WTC11 (cell line): ENCODE measurements at regions not wholly inside any gene's neighbourhood (a gene's known extent, or its start where the extent isn't known, plus 50 kb on each side); places are given as distances from the start of the nearest gene placed in this dataset.

Source experiments
- ATAC-seq: fragments of 200-7000 bp; cut with Tn5 transposase; 2 replicates; pipeline ENCODE4 v1.10.0; 2021; ENCODE audit warnings: mild to moderate bottlenecking, moderate library complexity
- CTCF ChIA-PET: fragments of 300-600 bp; sonication (Branson Sonifier 250); formaldehyde crosslinking; loops from one replicate; lab custom pipeline; 2021; ENCODE audit warnings: antibody characterized with exemption; lab: Charles Lee
- POLR2A ChIA-PET: fragments of 350-600 bp; sonication (Branson Sonifier 250); formaldehyde crosslinking; loops from one replicate; lab custom pipeline; 2021; ENCODE audit warnings: antibody characterized with exemption; lab: Charles Lee
- DNase-seq: peaks from one replicate; pipeline ENCODE4 v3.0.0; 2021; ENCODE audit warnings: low spot score
- H3K27ac Mint-ChIP-seq: 2 replicates; pipeline ENCODE4 v1.8.0; 2021; ENCODE audit warnings: mixed read lengths
- H3K27me3 Mint-ChIP-seq: 2 replicates; pipeline ENCODE4 v1.8.0; 2021; ENCODE audit warnings: low read depth, mild to moderate bottlenecking, moderate library complexity, mixed read lengths
- H3K36me3 Mint-ChIP-seq: 2 replicates; pipeline ENCODE4 v1.8.0; 2021; ENCODE audit warnings: mixed read lengths
- H3K4me1 Mint-ChIP-seq: 2 replicates; pipeline ENCODE4 v1.8.0; 2022; ENCODE audit warnings: mixed read lengths
- H3K4me3 Mint-ChIP-seq: 2 replicates; pipeline ENCODE4 v1.8.0; 2021; ENCODE audit warnings: mild to moderate bottlenecking, moderate library complexity, mixed read lengths
- H3K9me3 Mint-ChIP-seq: 2 replicates; pipeline ENCODE4 v1.8.0; 2021; ENCODE audit warnings: mixed read lengths
- IRF2 ChIP-seq: sonication (generic); formaldehyde crosslinking; IDR thresholded peaks from 2 replicates; pipeline ENCODE4 v1.8.0; 2022; ENCODE audit warnings: low read depth, missing genetic modification reagents, borderline replicate concordance
- KAT7 ChIP-seq: sonication (generic); formaldehyde crosslinking; IDR thresholded peaks from 2 replicates; pipeline ENCODE4 v1.8.1; 2023; ENCODE audit warnings: missing genetic modification reagents, mild to moderate bottlenecking, borderline replicate concordance
- MXD4 ChIP-seq: fragments of 250-450 bp; sonication (Bioruptor Pico); IDR thresholded peaks from 2 replicates; pipeline ENCODE4 v1.8.0; 2021; ENCODE audit warnings: mild to moderate bottlenecking, moderate library complexity, borderline replicate concordance
- MYBL2 ChIP-seq: sonication (generic); formaldehyde crosslinking; IDR thresholded peaks from 2 replicates; pipeline ENCODE4 v1.8.1; 2023; ENCODE audit warnings: mild to moderate bottlenecking, moderate library complexity, missing genetic modification reagents
- NFE2L1 ChIP-seq: sonication (generic); formaldehyde crosslinking; IDR thresholded peaks from 2 replicates; pipeline ENCODE4 v1.8.1; 2023; ENCODE audit warnings: missing genetic modification reagents
- OVOL2 ChIP-seq: fragments of 250-450 bp; sonication (Bioruptor Pico); IDR thresholded peaks from 2 replicates; pipeline ENCODE4 v1.9.0; 2021; ENCODE audit warnings: mild to moderate bottlenecking, borderline replicate concordance
- TCF7 ChIP-seq: sonication (generic); formaldehyde crosslinking; IDR thresholded peaks from 2 replicates; pipeline ENCODE4 v1.8.0; 2022; ENCODE audit warnings: mild to moderate bottlenecking, low read depth, missing genetic modification reagents, moderate library complexity
- TEAD1 ChIP-seq: sonication (generic); formaldehyde crosslinking; IDR thresholded peaks from 2 replicates; pipeline ENCODE4 v1.8.0; 2022; ENCODE audit warnings: mild to moderate bottlenecking, missing genetic modification reagents
- TP53 ChIP-seq: sonication (generic); formaldehyde crosslinking; IDR thresholded peaks from 2 replicates; pipeline ENCODE4 v1.8.1; 2023; ENCODE audit warnings: mild to moderate bottlenecking, missing genetic modification reagents
- ZBTB21 ChIP-seq: sonication (generic); formaldehyde crosslinking; IDR thresholded peaks from 2 replicates; pipeline ENCODE4 v1.8.1; 2023; ENCODE audit warnings: mild to moderate bottlenecking, missing genetic modification reagents, borderline replicate concordance
- ZNF232 ChIP-seq: sonication (generic); formaldehyde crosslinking; IDR thresholded peaks from 2 replicates; pipeline ENCODE4 v1.8.0; 2022; ENCODE audit warnings: mild to moderate bottlenecking, missing genetic modification reagents
- ZNF317 ChIP-seq: sonication (generic); formaldehyde crosslinking; IDR thresholded peaks from 2 replicates; pipeline ENCODE4 v1.8.1; 2023; ENCODE audit warnings: low read depth, mild to moderate bottlenecking, moderate library complexity, missing genetic modification reagents, borderline replicate concordance
- ZNF423 ChIP-seq: fragments of 250-450 bp; sonication (Bioruptor Pico); IDR thresholded peaks from 2 replicates; pipeline ENCODE4 v2.1.2; 2022; ENCODE audit warnings: mild to moderate bottlenecking, moderate library complexity
- TF ChIP-seq, protein P1 (sequence below): fragments of 250-450 bp; sonication (Bioruptor Pico); IDR thresholded peaks from 2 replicates; pipeline ENCODE4 v1.9.0; 2021; ENCODE audit warnings: mild to moderate bottlenecking, borderline replicate concordance
- TF ChIP-seq, protein P2 (sequence below): fragments of 250-450 bp; sonication (Bioruptor Pico); IDR thresholded peaks from 2 replicates; pipeline ENCODE4 v1.9.0; 2021; ENCODE audit warnings: mild to moderate bottlenecking
- TF ChIP-seq, protein P3 (sequence below): fragments of 250-450 bp; sonication (Bioruptor Pico); IDR thresholded peaks from 2 replicates; pipeline ENCODE4 v2.1.2; 2022; ENCODE audit warnings: mild to moderate bottlenecking, moderate library complexity
- TF ChIP-seq, protein P4 (sequence below): sonication (generic); formaldehyde crosslinking; IDR thresholded peaks from 2 replicates; pipeline ENCODE4 v1.8.0; 2022; ENCODE audit warnings: mild to moderate bottlenecking, missing genetic modification reagents
- TF ChIP-seq, protein P5 (sequence below): sonication (generic); formaldehyde crosslinking; IDR thresholded peaks from 2 replicates; pipeline ENCODE4 v1.8.1; 2023; ENCODE audit warnings: mild to moderate bottlenecking, moderate library complexity, missing genetic modification reagents

DNA sequence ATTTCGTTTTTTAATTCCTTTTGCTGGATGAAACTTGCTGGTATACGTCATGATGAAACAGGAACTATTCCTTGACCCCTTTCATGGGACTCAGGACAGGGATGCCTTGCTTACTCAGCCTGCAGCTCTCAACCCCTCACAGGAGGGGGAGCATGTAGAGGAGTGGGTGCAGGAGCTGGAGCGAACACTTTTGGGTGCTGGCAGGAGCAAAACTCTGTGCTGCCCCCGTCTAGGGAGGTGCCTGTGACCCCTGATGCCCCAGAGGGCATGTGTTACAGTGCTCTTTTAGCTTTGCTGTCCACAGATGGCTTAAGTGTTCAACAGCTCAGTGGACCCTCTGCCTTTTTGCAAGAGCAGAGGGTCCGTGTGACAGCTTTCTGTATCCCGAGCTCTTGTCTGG, 56.8 kb upstream of the TEX13C start (continued):
- TF ChIP-seq NFE2L1 (CRISPR knock-in tag) (no peak), TCF7 (CRISPR knock-in tag) (no peak), ZNF423 (no peak)
- TF ChIP-seq, all 79 proteins: peak for 0

DNA sequence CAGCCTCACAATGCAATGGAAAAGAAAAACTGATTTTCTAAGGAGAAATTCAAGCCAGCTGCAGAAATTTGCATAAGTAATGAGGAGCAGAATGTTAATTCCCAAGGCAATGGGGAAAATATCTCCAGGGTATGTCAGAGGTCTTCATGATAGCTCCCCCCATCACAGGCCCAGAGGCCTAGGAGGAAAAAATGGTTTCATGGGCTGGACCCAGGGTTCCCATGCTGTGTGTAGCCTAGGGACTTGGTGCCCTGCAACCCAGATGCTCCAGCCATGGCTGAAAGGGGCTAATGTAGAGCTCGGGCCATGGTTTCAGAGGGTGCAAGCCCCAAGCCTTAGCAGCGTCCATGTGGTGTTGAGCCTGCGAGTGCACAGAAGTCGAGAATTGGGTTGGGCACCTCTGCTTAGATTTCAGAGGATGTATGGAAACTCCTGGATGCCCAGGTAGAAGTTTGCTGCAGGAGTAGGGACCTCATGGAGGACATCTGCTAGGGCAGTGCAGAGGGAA, 53.5 kb upstream of the TEX13C start:
- ATAC-seq = no peak
- Mint-ChIP-seq H3K36me3 (peaks cover 29% of the 10 kb centered on the region), H3K27ac (no peak overlapping the region), H3K9me3 (peaks cover 46% of the 10 kb centered on the region), H3K27me3 (no peaks in the 10 kb centered on the region; the same call in 1 of the 2 replicates), H3K4me3 (no peak overlapping the region), H3K4me1 (no peaks in the 10 kb centered on the region)
- ChIA-PET CTCF (interaction anchor here (0.6 kb wide), 1 partner anchor 197 kb away, joined by 3 read pairs; no protein-coding TSS in a partner anchor), POLR2A (no interaction called here)
- TF ChIP-seq, protein P1, sequence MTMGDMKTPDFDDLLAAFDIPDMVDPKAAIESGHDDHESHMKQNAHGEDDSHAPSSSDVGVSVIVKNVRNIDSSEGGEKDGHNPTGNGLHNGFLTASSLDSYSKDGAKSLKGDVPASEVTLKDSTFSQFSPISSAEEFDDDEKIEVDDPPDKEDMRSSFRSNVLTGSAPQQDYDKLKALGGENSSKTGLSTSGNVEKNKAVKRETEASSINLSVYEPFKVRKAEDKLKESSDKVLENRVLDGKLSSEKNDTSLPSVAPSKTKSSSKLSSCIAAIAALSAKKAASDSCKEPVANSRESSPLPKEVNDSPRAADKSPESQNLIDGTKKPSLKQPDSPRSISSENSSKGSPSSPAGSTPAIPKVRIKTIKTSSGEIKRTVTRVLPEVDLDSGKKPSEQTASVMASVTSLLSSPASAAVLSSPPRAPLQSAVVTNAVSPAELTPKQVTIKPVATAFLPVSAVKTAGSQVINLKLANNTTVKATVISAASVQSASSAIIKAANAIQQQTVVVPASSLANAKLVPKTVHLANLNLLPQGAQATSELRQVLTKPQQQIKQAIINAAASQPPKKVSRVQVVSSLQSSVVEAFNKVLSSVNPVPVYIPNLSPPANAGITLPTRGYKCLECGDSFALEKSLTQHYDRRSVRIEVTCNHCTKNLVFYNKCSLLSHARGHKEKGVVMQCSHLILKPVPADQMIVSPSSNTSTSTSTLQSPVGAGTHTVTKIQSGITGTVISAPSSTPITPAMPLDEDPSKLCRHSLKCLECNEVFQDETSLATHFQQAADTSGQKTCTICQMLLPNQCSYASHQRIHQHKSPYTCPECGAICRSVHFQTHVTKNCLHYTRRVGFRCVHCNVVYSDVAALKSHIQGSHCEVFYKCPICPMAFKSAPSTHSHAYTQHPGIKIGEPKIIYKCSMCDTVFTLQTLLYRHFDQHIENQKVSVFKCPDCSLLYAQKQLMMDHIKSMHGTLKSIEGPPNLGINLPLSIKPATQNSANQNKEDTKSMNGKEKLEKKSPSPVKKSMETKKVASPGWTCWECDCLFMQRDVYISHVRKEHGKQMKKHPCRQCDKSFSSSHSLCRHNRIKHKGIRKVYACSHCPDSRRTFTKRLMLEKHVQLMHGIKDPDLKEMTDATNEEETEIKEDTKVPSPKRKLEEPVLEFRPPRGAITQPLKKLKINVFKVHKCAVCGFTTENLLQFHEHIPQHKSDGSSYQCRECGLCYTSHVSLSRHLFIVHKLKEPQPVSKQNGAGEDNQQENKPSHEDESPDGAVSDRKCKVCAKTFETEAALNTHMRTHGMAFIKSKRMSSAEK (CRISPR knock-in tag) = no peak
- TF ChIP-seq KAT7 (no peak), ZNF232 (CRISPR knock-in tag) (no peak), MXD4 (CRISPR knock-in tag) (no peak), OVOL2 (CRISPR knock-in tag) (no peak), IRF2 (CRISPR knock-in tag) (no peak), ZNF317 (no peak), MYBL2 (CRISPR knock-in tag) (no peak), TEAD1 (CRISPR knock-in tag) (no peak), ZBTB21 (no peak), TP53 (CRISPR knock-in tag) (no peak)
- TF ChIP-seq, protein P2, sequence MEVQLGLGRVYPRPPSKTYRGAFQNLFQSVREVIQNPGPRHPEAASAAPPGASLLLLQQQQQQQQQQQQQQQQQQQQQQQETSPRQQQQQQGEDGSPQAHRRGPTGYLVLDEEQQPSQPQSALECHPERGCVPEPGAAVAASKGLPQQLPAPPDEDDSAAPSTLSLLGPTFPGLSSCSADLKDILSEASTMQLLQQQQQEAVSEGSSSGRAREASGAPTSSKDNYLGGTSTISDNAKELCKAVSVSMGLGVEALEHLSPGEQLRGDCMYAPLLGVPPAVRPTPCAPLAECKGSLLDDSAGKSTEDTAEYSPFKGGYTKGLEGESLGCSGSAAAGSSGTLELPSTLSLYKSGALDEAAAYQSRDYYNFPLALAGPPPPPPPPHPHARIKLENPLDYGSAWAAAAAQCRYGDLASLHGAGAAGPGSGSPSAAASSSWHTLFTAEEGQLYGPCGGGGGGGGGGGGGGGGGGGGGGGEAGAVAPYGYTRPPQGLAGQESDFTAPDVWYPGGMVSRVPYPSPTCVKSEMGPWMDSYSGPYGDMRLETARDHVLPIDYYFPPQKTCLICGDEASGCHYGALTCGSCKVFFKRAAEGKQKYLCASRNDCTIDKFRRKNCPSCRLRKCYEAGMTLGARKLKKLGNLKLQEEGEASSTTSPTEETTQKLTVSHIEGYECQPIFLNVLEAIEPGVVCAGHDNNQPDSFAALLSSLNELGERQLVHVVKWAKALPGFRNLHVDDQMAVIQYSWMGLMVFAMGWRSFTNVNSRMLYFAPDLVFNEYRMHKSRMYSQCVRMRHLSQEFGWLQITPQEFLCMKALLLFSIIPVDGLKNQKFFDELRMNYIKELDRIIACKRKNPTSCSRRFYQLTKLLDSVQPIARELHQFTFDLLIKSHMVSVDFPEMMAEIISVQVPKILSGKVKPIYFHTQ = no peak
- TF ChIP-seq, protein P3, sequence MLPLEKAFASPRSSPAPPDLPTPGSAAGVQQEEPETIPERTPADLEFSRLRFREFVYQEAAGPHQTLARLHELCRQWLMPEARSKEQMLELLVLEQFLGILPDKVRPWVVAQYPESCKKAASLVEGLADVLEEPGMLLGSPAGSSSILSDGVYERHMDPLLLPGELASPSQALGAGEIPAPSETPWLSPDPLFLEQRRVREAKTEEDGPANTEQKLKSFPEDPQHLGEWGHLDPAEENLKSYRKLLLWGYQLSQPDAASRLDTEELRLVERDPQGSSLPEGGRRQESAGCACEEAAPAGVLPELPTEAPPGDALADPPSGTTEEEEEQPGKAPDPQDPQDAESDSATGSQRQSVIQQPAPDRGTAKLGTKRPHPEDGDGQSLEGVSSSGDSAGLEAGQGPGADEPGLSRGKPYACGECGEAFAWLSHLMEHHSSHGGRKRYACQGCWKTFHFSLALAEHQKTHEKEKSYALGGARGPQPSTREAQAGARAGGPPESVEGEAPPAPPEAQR = no peak
- TF ChIP-seq, protein P4, sequence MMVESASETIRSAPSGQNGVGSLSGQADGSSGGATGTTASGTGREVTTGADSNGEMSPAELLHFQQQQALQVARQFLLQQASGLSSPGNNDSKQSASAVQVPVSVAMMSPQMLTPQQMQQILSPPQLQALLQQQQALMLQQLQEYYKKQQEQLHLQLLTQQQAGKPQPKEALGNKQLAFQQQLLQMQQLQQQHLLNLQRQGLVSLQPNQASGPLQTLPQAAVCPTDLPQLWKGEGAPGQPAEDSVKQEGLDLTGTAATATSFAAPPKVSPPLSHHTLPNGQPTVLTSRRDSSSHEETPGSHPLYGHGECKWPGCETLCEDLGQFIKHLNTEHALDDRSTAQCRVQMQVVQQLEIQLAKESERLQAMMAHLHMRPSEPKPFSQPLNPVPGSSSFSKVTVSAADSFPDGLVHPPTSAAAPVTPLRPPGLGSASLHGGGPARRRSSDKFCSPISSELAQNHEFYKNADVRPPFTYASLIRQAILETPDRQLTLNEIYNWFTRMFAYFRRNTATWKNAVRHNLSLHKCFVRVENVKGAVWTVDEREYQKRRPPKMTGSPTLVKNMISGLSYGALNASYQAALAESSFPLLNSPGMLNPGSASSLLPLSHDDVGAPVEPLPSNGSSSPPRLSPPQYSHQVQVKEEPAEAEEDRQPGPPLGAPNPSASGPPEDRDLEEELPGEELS (CRISPR knock-in tag) = no peak
- TF ChIP-seq, protein P5, sequence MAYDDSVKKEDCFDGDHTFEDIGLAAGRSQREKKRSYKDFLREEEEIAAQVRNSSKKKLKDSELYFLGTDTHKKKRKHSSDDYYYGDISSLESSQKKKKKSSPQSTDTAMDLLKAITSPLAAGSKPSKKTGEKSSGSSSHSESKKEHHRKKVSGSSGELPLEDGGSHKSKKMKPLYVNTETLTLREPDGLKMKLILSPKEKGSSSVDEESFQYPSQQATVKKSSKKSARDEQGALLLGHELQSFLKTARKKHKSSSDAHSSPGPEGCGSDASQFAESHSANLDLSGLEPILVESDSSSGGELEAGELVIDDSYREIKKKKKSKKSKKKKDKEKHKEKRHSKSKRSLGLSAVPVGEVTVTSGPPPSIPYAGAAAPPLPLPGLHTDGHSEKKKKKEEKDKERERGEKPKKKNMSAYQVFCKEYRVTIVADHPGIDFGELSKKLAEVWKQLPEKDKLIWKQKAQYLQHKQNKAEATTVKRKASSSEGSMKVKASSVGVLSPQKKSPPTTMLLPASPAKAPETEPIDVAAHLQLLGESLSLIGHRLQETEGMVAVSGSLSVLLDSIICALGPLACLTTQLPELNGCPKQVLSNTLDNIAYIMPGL (CRISPR knock-in tag) = no peak
- TF ChIP-seq, all 79 proteins: peak for 0
- no peak for DNase-seq
